Prostate gland (tissue), 2 donors: ENCODE measurements at regions not wholly inside any gene's neighbourhood (a gene's known extent, or its start where the extent isn't known, plus 50 kb on each side); places are given as distances from the start of the nearest gene placed in this dataset.

Experiments
- POLR2A ChIP-seq: fragments of 450-650 bp; IDR thresholded peaks from one replicate; pipeline ENCODE4 v1.6.1; 2016; ENCODE audit warnings: antibody characterized with exemption, mild to moderate bottlenecking
- POLR2AphosphoS5 ChIP-seq: sonication (generic); formaldehyde crosslinking; IDR thresholded peaks from one replicate; pipeline ENCODE4 v1.6.1; 2017; ENCODE audit warnings: antibody characterized with exemption
- TF ChIP-seq, protein P1 (sequence below), 4 experiments: fragments of 200-600 bp in 2 of 4; fragments of 450-650 bp in 2 of 4; sonication (generic) in 2 of 4; IDR thresholded peaks; 1 replicate in 3 of 4; 2 replicates in 1 of 4; pipeline ENCODE4 v1.5.1; 2016 to 2019; ENCODE audit warnings: antibody characterized with exemption in 4 of 4, mild to moderate bottlenecking in 2 of 4, moderate library complexity in 2 of 4

DNA sequence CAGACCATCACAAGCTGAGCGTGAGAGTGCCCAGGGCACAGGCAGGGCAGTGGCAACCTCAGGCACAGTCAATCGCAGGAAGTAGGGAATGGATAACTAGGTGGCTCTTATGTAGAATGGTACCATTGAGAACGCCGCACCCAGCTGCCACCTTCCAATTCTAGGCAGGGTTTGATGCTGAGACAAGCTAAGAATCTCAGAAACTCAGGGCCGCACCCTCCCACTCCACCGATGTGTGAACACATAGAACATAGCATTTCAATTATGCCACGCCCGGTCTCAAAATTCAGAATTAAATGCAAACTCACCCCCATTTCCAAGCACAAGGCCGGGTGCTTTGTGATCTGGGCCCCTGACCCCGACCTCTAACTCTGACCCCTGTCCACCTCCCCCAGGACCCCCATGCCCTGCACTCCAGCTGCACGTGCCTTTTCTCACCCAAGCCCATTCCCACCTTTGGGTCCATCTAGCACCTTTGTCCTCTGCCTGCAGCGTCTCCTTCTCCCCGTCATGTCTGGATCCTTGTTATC, 178.4 kb downstream of the C16orf95 start:
- TF ChIP-seq POLR2A (no peak), POLR2AphosphoS5 (no peak)
- TF ChIP-seq, protein P1, sequence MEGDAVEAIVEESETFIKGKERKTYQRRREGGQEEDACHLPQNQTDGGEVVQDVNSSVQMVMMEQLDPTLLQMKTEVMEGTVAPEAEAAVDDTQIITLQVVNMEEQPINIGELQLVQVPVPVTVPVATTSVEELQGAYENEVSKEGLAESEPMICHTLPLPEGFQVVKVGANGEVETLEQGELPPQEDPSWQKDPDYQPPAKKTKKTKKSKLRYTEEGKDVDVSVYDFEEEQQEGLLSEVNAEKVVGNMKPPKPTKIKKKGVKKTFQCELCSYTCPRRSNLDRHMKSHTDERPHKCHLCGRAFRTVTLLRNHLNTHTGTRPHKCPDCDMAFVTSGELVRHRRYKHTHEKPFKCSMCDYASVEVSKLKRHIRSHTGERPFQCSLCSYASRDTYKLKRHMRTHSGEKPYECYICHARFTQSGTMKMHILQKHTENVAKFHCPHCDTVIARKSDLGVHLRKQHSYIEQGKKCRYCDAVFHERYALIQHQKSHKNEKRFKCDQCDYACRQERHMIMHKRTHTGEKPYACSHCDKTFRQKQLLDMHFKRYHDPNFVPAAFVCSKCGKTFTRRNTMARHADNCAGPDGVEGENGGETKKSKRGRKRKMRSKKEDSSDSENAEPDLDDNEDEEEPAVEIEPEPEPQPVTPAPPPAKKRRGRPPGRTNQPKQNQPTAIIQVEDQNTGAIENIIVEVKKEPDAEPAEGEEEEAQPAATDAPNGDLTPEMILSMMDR (IDR thresholded peaks at IDR 0.05) = no peak
